DND-41 (cell line): ENCODE measurements at regions not wholly inside any gene's neighbourhood (a gene's known extent, or its start where the extent isn't known, plus 50 kb on each side); places are given as distances from the start of the nearest gene placed in this dataset.

Experiments used
- CTCF ChIP-seq: IDR thresholded peaks from 2 replicates; pipeline ENCODE4 v1.5.1; 2012; ENCODE audit warnings: borderline replicate concordance, low read length, moderate library complexity, mild to moderate bottlenecking; ENCODE audit not compliant: poor library complexity, severe bottlenecking; ENCODE audit errors: extremely low read depth
- EZH2 ChIP-seq: IDR thresholded peaks from 3 replicates; pipeline ENCODE4 v1.6.1; 2012; ENCODE audit warnings: borderline replicate concordance, low read depth, mild to moderate bottlenecking, moderate library complexity, low read length, inconsistent platforms; ENCODE audit not compliant: severe bottlenecking

GRCh38 chr11:33538726-33539125, 161.9 kb downstream of the C11orf91 start:
- TF ChIP-seq CTCF (no peak), EZH2 (no peak)
